ENCODE measurements at regions not wholly inside any gene's neighbourhood (a gene's known extent, or its start where the extent isn't known, plus 50 kb on each side); places are given as distances from the start of the nearest gene placed in this dataset.

GRCh38 chr9:107737987-107738743 lies 248.6 kb upstream of the KLF4 start:
- no peak for TF ChIP-seq SUZ12 (IDR thresholded peaks at IDR 0.05; ENCODE audit: extremely low read depth, insufficient read depth, insufficient read length)
- TF ChIP-seq ZNF274 (IDR thresholded peaks at IDR 0.05; ENCODE audit: low read depth, low read length): no peak

All from NT2/D1 (cell line).